ENCODE measurements at regions not wholly inside any gene's neighbourhood (a gene's known extent, or its start where the extent isn't known, plus 50 kb on each side); places are given as distances from the start of the nearest gene placed in this dataset.

- DNase-seq, result no peak
Observed at GRCh38 chr6:105954148-105954547, 132.0 kb upstream of the PRDM1 start.

GRCh38 chr6:105952772-105953690 is 133.1 kb upstream of the PRDM1 start:
- DNase-seq, result no peak

- DNase-seq, result no peak
Observed at GRCh38 chr6:105952326-105952725, 133.8 kb upstream of the PRDM1 start.

- DNase-seq, result no peak
Observed at GRCh38 chr6:105951322-105951721, 134.8 kb upstream of the PRDM1 start.

GRCh38 chr6:105949869-105950268 is 136.3 kb upstream of the PRDM1 start:
- no peak for DNase-seq

- DNase-seq, result no peak
Observed at GRCh38 chr6:105943514-105943913, 142.6 kb upstream of the PRDM1 start.

GRCh38 chr6:105941621-105942412 is 144.3 kb upstream of the PRDM1 start:
- no peak for DNase-seq

- no peak for DNase-seq
Observed at GRCh38 chr6:105940990-105941389, 145.1 kb upstream of the PRDM1 start.

- DNase-seq, result no peak
Observed at GRCh38 chr6:105936972-105937371, 149.2 kb upstream of the PRDM1 start.

GRCh38 chr6:105935416-105935815 is 150.7 kb upstream of the PRDM1 start:
- DNase-seq, result no peak

- DNase-seq, result no peak
Observed at GRCh38 chr6:105934708-105935107, 151.4 kb upstream of the PRDM1 start.

GRCh38 chr6:105932440-105932839 is 153.7 kb upstream of the PRDM1 start:
- no peak for DNase-seq

GRCh38 chr6:105929626-105930025 is 156.5 kb upstream of the PRDM1 start:
- DNase-seq, result no peak

GRCh38 chr6:105926318-105926717 is 159.8 kb upstream of the PRDM1 start:
- DNase-seq, result no peak

- DNase-seq, result no peak
Observed at GRCh38 chr6:105925706-105926105, 160.4 kb upstream of the PRDM1 start.

GRCh38 chr6:105921781-105922180 is 164.4 kb upstream of the PRDM1 start:
- no peak for DNase-seq

- DNase-seq, result no peak
Observed at GRCh38 chr6:105920071-105920470, 166.1 kb upstream of the PRDM1 start.

GRCh38 chr6:105917038-105917695 is 169.0 kb upstream of the PRDM1 start:
- DNase-seq, result no peak

- DNase-seq, result no peak
Observed at GRCh38 chr6:105911106-105911629, 175.0 kb upstream of the PRDM1 start.

- DNase-seq, result no peak
Observed at GRCh38 chr6:105909106-105909505, 177.0 kb upstream of the PRDM1 start.

- no peak for DNase-seq
Observed at GRCh38 chr6:105907991-105908390, 178.1 kb upstream of the PRDM1 start.

GRCh38 chr6:105907301-105907700 is 178.8 kb upstream of the PRDM1 start:
- no peak for DNase-seq

GRCh38 chr6:105902401-105903031 is 183.6 kb upstream of the PRDM1 start:
- DNase-seq, result peak; percentile 70

All from NCI-H1105 (cell line).